ENCODE measurements at regions not wholly inside any gene's neighbourhood (a gene's known extent, or its start where the extent isn't known, plus 50 kb on each side); places are given as distances from the start of the nearest gene placed in this dataset.

- ChIA-PET CTCF (no interaction called here), POLR2A (no interaction called here)
- intact Hi-C loops (cut with DNase I, micrococcal nuclease) = no loop called here
- no peak for DNase-seq
- Mint-ChIP-seq H3K4me3 (no peak overlapping the region), H3K27me3 (no peaks in the 10 kb centered on the region), H3K27ac (no peak overlapping the region), H3K9me3 (ENCODE audit: low read depth) (peaks cover 9% of the 10 kb centered on the region), H3K4me1 (no peaks in the 10 kb centered on the region), H3K36me3 (ENCODE audit: low read depth) (no peaks in the 10 kb centered on the region)
- ATAC-seq = no peak
These were observed 419.4 kb upstream of the ZNF462 start for GRCh38 chr9:106443520-106443919.

- Mint-ChIP-seq H3K9me3 (ENCODE audit: low read depth) (peaks cover 6% of the 10 kb centered on the region), H3K4me3 (no peak overlapping the region), H3K27ac (no peak overlapping the region), H3K36me3 (ENCODE audit: low read depth) (no peaks in the 10 kb centered on the region), H3K27me3 (no peaks in the 10 kb centered on the region), H3K4me1 (no peaks in the 10 kb centered on the region)
- intact Hi-C loops (cut with DNase I, micrococcal nuclease) = no loop called here
- DNase-seq = no peak
- POLR2A ChIA-PET = no interaction called here
- no peak for ATAC-seq
- CTCF ChIA-PET = no interaction called here
These were observed 417.9 kb upstream of the ZNF462 start for GRCh38 chr9:106445107-106445506.

- Mint-ChIP-seq H3K4me1 (no peaks in the 10 kb centered on the region), H3K27ac (no peak overlapping the region), H3K27me3 (no peaks in the 10 kb centered on the region), H3K9me3 (ENCODE audit: low read depth) (peaks cover 6% of the 10 kb centered on the region), H3K36me3 (ENCODE audit: low read depth) (no peaks in the 10 kb centered on the region), H3K4me3 (no peak overlapping the region)
- intact Hi-C loops (cut with DNase I, micrococcal nuclease) = no loop called here
- CTCF ChIA-PET = no interaction called here
- no peak for DNase-seq
- no peak for ATAC-seq
- POLR2A ChIA-PET = no interaction called here
These were observed 413.5 kb upstream of the ZNF462 start for GRCh38 chr9:106449336-106449927.

- DNase-seq (no peak), ATAC-seq (no peak)
- H3K36me3 Mint-ChIP-seq (ENCODE audit: low read depth) = no peaks in the 10 kb centered on the region
- ChIA-PET CTCF (interaction anchor here (0.7 kb wide), 1 partner anchor 358 kb away, joined by 3 read pairs; no protein-coding TSS in a partner anchor), POLR2A (interaction anchor here (0.5 kb wide), 1 partner anchor 469 kb away, joined by 7 read pairs; no protein-coding TSS in a partner anchor)
- intact Hi-C loops (cut with DNase I, micrococcal nuclease) = no loop called here
- H3K4me1 Mint-ChIP-seq = no peaks in the 10 kb centered on the region
- no peak overlapping the region for H3K4me3 Mint-ChIP-seq
- no peak overlapping the region for H3K27ac Mint-ChIP-seq
- peaks cover 6% of the 10 kb centered on the region for H3K9me3 Mint-ChIP-seq (ENCODE audit: low read depth)
- H3K27me3 Mint-ChIP-seq = no peaks in the 10 kb centered on the region
These were observed 412.4 kb upstream of the ZNF462 start for GRCh38 chr9:106450549-106450948.

- Mint-ChIP-seq H3K4me1 (no peaks in the 10 kb centered on the region), H3K9me3 (ENCODE audit: low read depth) (peaks cover 6% of the 10 kb centered on the region), H3K4me3 (no peak overlapping the region), H3K36me3 (ENCODE audit: low read depth) (no peaks in the 10 kb centered on the region), H3K27me3 (no peaks in the 10 kb centered on the region), H3K27ac (no peak overlapping the region)
- POLR2A ChIA-PET = interaction anchor here (0.5 kb wide), 1 partner anchor 469 kb away, joined by 7 read pairs; no protein-coding TSS in a partner anchor
- intact Hi-C loops (cut with DNase I, micrococcal nuclease) = no loop called here
- CTCF ChIA-PET = interaction anchor here (0.7 kb wide), 1 partner anchor 358 kb away, joined by 3 read pairs; no protein-coding TSS in a partner anchor
- ATAC-seq (no peak), DNase-seq (no peak)
These were observed 411.7 kb upstream of the ZNF462 start for GRCh38 chr9:106451223-106451622.

GRCh38 chr9:106456581-106456980 lies 406.4 kb upstream of the ZNF462 start:
- ATAC-seq (no peak), DNase-seq (no peak)
- Mint-ChIP-seq H3K4me1 (no peaks in the 10 kb centered on the region), H3K4me3 (no peak overlapping the region), H3K27ac (no peak overlapping the region), H3K36me3 (ENCODE audit: low read depth) (no peaks in the 10 kb centered on the region), H3K27me3 (no peaks in the 10 kb centered on the region), H3K9me3 (ENCODE audit: low read depth) (peaks cover 13% of the 10 kb centered on the region)
- CTCF ChIA-PET = no interaction called here
- POLR2A ChIA-PET = no interaction called here
- intact Hi-C loops (cut with DNase I, micrococcal nuclease) = no loop called here

- H3K27ac Mint-ChIP-seq = no peak overlapping the region
- no peaks in the 10 kb centered on the region for H3K4me1 Mint-ChIP-seq
- H3K36me3 Mint-ChIP-seq (ENCODE audit: low read depth) = no peaks in the 10 kb centered on the region
- H3K9me3 Mint-ChIP-seq (ENCODE audit: low read depth) = peaks cover 17% of the 10 kb centered on the region
- no peaks in the 10 kb centered on the region for H3K27me3 Mint-ChIP-seq
- ChIA-PET POLR2A (no interaction called here), CTCF (no interaction called here)
- intact Hi-C loops (cut with DNase I, micrococcal nuclease) = no loop called here
- ATAC-seq = no peak
- H3K4me3 Mint-ChIP-seq = no peak overlapping the region
- DNase-seq = no peak
These were observed 395.7 kb upstream of the ZNF462 start for GRCh38 chr9:106467113-106467864.

- intact Hi-C loops (cut with DNase I, micrococcal nuclease) = no loop called here
- H3K27ac Mint-ChIP-seq = no peak overlapping the region
- no peaks in the 10 kb centered on the region for H3K36me3 Mint-ChIP-seq (ENCODE audit: low read depth)
- no peak overlapping the region for H3K4me3 Mint-ChIP-seq
- CTCF ChIA-PET = no interaction called here
- H3K4me1 Mint-ChIP-seq = no peaks in the 10 kb centered on the region
- ATAC-seq = no peak
- POLR2A ChIA-PET = no interaction called here
- H3K9me3 Mint-ChIP-seq (ENCODE audit: low read depth) = peaks cover 17% of the 10 kb centered on the region
- no peak for DNase-seq
- no peaks in the 10 kb centered on the region for H3K27me3 Mint-ChIP-seq
These were observed 395.2 kb upstream of the ZNF462 start for GRCh38 chr9:106467865-106468164.

GRCh38 chr9:106468431-106468830 lies 394.5 kb upstream of the ZNF462 start:
- Mint-ChIP-seq H3K27ac (no peak overlapping the region), H3K4me1 (no peaks in the 10 kb centered on the region), H3K27me3 (no peaks in the 10 kb centered on the region), H3K36me3 (ENCODE audit: low read depth) (no peaks in the 10 kb centered on the region), H3K4me3 (no peak overlapping the region), H3K9me3 (ENCODE audit: low read depth) (peaks cover 17% of the 10 kb centered on the region)
- ATAC-seq (no peak), DNase-seq (no peak)
- ChIA-PET POLR2A (no interaction called here), CTCF (no interaction called here)
- intact Hi-C loops (cut with DNase I, micrococcal nuclease) = no loop called here

GRCh38 chr9:106478312-106478711 lies 384.7 kb upstream of the ZNF462 start:
- H3K9me3 Mint-ChIP-seq (ENCODE audit: low read depth) = peaks cover 11% of the 10 kb centered on the region
- POLR2A ChIA-PET = no interaction called here
- no peaks in the 10 kb centered on the region for H3K36me3 Mint-ChIP-seq (ENCODE audit: low read depth)
- intact Hi-C loops (cut with DNase I, micrococcal nuclease) = no loop called here
- no peak overlapping the region for H3K27ac Mint-ChIP-seq
- no peak overlapping the region for H3K4me3 Mint-ChIP-seq
- ATAC-seq = no peak
- CTCF ChIA-PET = no interaction called here
- no peaks in the 10 kb centered on the region for H3K4me1 Mint-ChIP-seq
- H3K27me3 Mint-ChIP-seq = no peaks in the 10 kb centered on the region
- DNase-seq = no peak

- Mint-ChIP-seq H3K9me3 (ENCODE audit: low read depth) (peaks cover 8% of the 10 kb centered on the region), H3K27me3 (no peaks in the 10 kb centered on the region), H3K36me3 (ENCODE audit: low read depth) (no peaks in the 10 kb centered on the region), H3K27ac (no peak overlapping the region), H3K4me1 (no peaks in the 10 kb centered on the region), H3K4me3 (no peak overlapping the region)
- ATAC-seq (no peak), DNase-seq (no peak)
- CTCF ChIA-PET = no interaction called here
- POLR2A ChIA-PET = no interaction called here
- intact Hi-C loops (cut with DNase I, micrococcal nuclease) = no loop called here
These were observed 384.2 kb upstream of the ZNF462 start for GRCh38 chr9:106478727-106479126.

- no peaks in the 10 kb centered on the region for H3K27me3 Mint-ChIP-seq
- POLR2A ChIA-PET = no interaction called here
- no peaks in the 10 kb centered on the region for H3K36me3 Mint-ChIP-seq (ENCODE audit: low read depth)
- DNase-seq (no peak), ATAC-seq (no peak)
- H3K4me3 Mint-ChIP-seq = no peak overlapping the region
- H3K4me1 Mint-ChIP-seq = no peaks in the 10 kb centered on the region
- H3K9me3 Mint-ChIP-seq (ENCODE audit: low read depth) = peaks cover 6% of the 10 kb centered on the region
- CTCF ChIA-PET = no interaction called here
- intact Hi-C loops (cut with DNase I, micrococcal nuclease) = no loop called here
- H3K27ac Mint-ChIP-seq = no peak overlapping the region
These were observed 383.3 kb upstream of the ZNF462 start for GRCh38 chr9:106479679-106480078.
